IPS-11a (cell line): ENCODE measurements at regions not wholly inside any gene's neighbourhood (a gene's known extent, or its start where the extent isn't known, plus 50 kb on each side); places are given as distances from the start of the nearest gene placed in this dataset.

Source experiments
- H3K4me3 ChIP-seq: one replicate; pipeline ENCODE4 v1.5.1; 2013; ENCODE audit warnings: low read depth, low read length, control low read depth

- H3K4me3 ChIP-seq, result no peak overlapping the region
Observed at GRCh38 chr9:129275626-129276247, 97.7 kb upstream of the IER5L start.

DNA sequence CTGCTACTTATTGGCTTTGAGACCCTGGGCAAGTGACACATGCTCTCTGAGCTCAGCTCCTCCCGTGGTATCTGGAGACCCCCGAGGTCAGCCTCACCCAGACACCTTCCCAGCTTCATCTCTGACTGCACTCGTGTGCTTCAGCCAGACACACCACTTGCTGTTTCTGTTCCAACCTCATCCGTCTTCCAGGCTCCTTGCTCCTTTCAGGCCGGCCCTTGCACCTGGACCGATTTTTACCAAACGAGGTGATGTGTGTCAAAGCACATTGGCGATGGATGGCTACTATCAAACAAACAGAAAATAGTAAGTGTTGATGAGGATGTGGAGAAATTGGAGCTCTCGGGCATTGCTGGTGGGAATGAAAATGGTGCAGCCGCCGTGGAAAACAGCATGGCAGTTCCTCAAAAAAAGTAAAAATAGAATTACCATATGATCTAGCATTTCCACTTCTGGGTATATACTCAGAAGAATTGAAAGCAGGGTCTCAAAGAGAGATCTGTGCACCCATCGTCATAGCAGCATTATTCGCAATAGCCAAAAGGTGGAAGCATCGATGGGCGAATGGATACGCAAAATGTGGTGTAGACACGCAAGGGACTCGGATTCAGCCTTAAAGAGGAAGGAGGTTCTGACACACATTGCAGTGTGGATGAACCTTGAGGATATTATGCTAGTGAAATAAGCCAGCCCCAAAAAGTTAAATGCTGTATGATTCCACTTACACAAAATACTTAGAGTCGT lies 96.1 kb upstream of the IER5L start:
- H3K4me3 ChIP-seq, result no peak overlapping the region

DNA sequence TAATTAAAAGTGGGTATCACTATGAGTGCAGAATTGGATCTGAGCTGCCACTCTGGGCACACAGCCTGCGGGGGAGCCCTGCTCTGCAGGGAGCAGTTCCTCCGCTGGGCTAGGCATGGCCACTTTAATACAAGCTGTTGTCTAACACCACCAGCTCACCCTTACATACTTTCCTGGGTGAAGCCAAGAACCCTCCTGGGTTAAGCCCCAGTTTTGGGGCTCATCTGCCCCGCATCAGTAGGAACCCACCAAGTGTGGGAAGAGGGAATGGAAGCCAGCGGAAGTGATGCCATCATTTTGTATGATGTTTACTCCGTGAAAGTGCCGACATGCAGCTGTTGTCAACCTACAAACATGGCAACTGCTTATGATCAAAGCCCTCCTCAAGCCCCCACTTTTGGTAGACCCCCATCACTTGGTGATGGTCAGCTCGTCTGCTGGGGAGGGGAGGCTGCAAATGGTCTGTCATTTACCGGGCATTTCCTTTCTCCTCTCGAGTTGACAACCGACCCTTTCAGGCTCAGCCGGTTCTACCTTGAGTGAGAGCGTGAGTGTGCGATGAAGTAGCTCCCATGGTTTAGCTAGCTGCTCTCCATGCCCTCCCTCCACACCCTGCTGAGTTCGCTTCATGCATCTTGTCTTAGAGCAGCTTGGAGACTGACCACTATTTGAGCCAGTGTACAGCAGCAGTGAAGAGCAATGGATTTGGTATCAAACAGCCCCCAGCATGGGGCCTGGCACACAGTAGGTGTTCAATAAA lies 95.3 kb upstream of the IER5L start:
- no peak overlapping the region for H3K4me3 ChIP-seq

- H3K4me3 ChIP-seq, result no peak overlapping the region
Observed at GRCh38 chr9:129272348-129273025, 94.4 kb upstream of the IER5L start.

GRCh38 chr9:129270903-129271431 lies 92.9 kb upstream of the IER5L start:
- no peak overlapping the region for H3K4me3 ChIP-seq

DNA sequence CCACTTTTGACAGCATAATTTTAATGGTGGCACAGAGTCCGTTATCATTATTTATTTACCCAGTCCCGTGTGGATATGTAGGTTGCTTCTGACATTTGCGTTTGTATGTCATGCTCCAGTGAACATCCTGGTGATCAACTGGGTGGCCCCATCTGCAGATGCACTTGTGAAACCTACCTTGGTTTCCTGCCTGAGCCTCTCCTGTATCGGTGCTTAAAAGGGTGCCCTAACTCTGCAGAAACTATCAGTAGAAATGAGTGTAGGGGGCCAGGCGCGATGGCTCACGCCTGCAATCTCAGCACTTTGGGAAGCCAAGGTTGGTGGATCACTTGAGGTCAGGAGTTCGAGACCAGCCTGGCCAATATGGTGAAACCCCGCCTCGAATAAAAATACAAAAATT lies 92.1 kb upstream of the IER5L start:
- H3K4me3 ChIP-seq, result no peak overlapping the region

- no peak overlapping the region for H3K4me3 ChIP-seq
Observed at GRCh38 chr9:129267141-129267540, 89.1 kb upstream of the IER5L start.

GRCh38 chr9:129266536-129266935 lies 88.5 kb upstream of the IER5L start:
- no peak overlapping the region for H3K4me3 ChIP-seq

DNA sequence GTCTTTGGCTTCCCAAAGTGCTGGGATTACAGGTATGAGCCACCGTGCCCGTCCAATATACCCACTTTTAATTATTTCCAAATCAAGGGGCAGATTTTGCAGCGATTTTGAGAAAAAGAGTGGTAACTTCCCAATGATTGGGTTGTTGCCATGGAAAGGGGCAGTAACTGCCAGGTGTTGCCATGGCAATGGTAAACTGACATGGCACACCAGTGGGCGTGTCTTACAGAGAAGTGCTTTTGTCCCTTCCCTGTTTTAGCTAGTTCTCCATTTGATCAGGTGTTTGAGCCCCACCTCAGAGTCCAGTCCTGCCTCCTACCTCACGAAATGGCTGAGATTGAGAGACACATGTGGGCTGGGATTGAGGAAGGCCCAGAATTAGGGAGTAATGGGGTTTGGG lies 86.3 kb upstream of the IER5L start:
- H3K4me3 ChIP-seq, result no peak overlapping the region

GRCh38 chr9:129263836-129264235 lies 85.8 kb upstream of the IER5L start:
- no peak overlapping the region for H3K4me3 ChIP-seq

GRCh38 chr9:129262261-129262660 lies 84.2 kb upstream of the IER5L start:
- H3K4me3 ChIP-seq, result no peak overlapping the region

DNA sequence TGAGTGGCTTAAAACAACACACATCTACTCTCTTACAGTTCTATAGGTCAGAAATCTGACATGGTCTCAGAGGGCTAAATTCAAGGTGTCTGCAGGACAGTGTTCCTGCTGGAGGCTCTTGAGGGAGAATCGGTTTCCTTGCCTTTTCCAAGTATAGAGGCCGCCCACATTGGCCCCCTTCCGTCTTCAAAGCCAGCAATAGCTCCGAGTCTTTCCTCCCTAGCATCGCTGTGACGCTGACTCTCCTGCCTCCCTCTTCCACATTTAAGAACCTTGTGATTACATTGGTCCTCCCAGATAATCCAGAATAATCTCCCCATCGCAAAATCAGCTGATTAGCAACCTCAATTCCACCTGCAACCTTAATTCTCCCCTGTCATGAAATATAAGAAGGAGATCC lies 81.3 kb upstream of the IER5L start:
- no peak overlapping the region for H3K4me3 ChIP-seq

- H3K4me3 ChIP-seq, result no peak overlapping the region
Observed at GRCh38 chr9:129258823-129259301, 80.8 kb upstream of the IER5L start.

DNA sequence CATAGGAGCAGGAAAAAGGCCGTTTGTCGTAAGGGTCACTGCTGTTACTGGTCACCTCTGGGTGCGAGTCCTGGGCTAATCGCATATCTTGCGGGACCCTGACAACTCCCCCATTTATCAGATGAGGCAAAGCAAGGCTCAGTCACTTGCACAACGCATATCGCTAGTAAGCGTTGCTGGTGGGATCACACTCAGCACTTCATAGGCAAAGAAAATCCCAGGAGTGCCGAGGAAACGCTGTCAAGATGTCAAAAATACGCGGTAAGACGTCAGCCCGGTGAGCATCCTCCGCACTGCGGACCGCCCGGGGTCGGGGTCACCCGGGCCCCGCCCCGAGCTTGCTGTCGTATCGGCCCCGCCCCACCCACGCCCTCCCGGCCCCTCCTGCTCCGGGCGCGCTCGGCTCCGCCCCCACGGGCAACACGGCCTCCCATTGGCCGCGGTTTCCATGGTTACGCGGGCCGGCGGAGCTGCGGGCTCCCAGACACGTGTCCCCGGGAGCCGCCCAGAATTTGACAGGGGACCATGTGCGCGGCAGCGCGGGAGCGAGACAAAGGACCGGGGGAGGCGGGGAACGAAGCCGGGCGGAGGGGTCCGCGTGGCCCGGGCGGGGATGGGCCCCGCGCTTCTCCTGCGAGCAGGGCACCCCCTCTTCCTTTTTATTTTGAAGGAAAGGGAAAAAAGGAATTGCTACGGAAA lies 80.2 kb upstream of the IER5L start:
- H3K4me3 ChIP-seq, result no peak overlapping the region

- H3K4me3 ChIP-seq, result no peak overlapping the region
Observed at GRCh38 chr9:129256959-129257713, 79.1 kb upstream of the IER5L start.

DNA sequence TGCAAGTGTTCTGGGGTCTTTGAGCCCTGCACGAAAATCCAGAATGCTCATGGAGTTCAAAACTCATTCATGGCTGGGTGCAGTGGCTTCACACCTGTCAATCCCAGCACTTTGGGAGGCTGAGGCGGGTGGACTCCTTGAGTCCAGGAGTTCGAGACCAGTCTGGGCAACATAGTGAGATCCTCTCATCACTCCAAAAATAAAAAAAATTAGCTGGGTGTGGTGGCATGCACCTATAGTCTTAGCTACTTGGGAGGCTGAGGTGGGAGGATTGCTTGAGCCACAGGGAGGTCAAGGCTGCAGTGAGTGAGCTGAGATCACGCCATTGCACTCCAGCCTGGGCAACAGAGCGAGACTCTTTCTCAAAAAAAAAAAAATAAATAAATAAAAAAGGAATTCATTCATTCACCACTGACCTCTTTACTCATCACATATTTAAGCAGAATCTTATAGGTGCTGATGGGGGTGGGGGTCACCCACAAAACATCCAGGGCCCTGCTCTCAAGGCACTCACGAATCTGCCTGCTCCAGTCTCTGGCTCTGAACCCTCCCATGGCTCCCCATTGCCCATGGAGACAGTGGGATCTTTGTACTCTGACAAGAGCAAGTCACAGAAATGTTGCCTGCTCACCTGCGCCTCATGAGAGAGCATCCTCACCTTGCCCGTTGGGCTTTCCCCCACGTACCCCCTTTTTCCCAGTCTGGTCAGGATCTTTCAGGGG lies 76.7 kb upstream of the IER5L start:
- H3K4me3 ChIP-seq, result no peak overlapping the region

DNA sequence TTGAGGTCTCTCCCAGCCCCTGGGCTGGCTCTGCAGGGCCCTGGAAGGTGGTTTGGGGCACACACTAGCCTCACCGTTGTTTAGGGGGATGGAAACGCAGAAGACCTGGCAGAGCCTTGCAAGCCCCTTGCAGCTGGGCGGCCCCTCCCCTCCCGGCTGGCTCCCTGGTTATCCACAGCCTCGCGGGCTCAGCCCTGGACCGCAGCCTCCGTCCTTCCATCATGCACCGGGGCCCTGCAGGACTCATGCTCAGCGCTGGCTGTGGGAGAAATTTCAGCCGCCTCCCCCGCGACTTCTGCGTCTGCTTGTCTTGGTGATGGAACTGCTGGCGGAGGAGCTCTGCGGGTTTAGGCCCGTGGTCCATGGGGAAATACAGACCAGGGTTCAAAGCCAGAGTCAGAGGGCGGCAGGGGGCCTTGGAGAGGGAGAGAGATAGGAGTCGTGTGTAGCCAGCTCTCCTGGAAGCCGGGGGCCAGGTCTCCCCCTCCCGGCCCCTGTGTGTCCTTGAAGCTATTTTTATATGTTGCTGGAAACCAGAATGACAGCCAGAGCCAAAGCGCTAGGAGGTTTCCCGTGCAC lies 75.8 kb upstream of the IER5L start:
- no peak overlapping the region for H3K4me3 ChIP-seq

DNA sequence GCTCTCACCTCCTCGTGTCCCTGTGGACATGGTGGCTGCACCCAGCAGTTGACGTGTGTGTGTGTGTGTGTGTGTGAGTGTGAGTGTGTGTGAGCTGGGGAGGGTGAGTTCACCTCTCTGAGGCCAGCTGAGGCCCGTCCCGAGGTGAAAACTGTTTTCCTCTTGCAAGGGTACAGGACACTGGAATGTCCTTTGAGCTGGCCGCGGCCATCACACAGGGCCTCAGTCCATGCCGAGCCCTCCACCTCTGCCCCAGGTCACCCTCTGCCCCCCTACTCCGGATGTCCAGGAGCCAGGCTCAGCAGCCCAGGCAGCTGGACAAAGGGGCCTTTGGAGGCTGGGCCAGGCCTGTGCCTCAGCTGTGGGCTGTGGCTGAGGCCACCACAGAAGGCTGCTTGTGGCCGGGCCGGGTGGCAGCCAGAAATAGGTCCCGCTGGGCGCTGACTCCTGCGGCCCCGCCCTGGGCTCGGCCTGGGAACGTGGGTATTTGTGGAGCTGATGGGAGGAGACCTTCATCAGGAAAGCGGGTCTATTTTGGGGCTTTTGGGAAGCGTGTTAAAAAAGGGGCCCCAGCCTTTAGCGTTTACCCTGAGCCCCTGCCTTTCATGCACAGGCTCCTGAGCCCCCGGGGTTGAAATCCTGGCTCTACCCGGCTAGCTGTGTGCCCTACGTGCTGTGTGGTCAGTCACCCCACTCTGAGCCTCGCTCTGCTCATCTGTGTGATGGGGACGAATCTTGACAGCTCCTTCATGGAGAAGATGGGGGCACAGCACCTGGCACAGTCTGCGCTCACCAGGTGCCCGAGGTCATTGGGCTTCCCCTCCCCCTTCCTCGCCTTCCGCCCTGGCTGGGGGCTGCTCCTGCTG lies 75.1 kb upstream of the IER5L start:
- H3K4me3 ChIP-seq, result no peak overlapping the region
